COLO668 (cell line): ENCODE measurements at regions not wholly inside any gene's neighbourhood (a gene's known extent, or its start where the extent isn't known, plus 50 kb on each side); places are given as distances from the start of the nearest gene placed in this dataset.

Experiments used
- DNase-seq: peaks from one replicate; lab custom pipeline; 2025; ENCODE audit not compliant: unreplicated experiment; lab: John Stamatoyannopoulos, UW

DNA sequence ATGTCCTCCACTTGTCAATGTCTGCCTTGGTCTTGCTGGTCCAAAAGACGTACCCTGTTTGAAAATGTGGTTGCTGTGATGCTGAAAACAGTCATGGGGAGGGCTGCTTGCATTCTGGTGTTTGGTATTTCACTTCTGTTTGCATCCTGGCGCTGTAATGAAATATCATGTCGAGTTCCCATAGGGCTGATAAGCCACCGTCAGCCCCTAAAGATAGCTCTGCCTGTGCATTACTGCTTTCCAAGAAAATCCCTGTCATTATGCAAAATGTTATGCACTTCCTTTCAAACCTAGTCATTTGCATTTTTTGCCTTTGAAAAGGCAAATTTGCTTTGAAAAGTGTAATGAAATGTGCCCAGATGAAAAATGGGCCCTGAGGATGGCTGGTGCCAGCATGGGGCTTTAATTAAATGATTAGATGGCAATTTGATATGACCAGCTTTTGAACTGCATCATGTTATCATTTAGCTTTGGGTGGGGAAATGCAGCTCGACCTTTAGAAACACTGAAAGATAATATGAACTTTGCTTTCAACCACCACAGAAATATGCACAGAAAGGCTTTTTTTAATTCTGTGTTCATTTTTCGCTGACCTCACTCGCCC is 374.4 kb upstream of the SGCD start:
- no peak for DNase-seq

DNA sequence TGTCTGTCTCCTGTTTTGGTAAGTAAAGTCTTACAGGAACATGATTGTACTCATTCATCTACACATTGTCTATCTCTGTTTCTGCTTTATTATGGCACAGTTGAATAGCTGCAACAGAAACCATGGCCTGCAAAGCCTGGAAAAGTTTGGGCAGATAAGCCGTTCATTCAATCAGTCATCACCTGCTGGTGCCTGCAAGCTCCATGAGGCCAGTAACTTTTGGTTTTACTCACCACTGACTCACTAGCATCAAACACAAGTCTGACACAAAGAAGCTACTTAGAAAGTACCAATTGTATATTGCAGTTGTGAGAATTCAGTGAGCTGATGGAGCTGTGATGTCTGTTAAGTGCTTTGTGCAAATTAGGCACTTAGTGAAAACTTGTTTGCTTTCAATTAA is 373.6 kb upstream of the SGCD start:
- no peak for DNase-seq

DNA sequence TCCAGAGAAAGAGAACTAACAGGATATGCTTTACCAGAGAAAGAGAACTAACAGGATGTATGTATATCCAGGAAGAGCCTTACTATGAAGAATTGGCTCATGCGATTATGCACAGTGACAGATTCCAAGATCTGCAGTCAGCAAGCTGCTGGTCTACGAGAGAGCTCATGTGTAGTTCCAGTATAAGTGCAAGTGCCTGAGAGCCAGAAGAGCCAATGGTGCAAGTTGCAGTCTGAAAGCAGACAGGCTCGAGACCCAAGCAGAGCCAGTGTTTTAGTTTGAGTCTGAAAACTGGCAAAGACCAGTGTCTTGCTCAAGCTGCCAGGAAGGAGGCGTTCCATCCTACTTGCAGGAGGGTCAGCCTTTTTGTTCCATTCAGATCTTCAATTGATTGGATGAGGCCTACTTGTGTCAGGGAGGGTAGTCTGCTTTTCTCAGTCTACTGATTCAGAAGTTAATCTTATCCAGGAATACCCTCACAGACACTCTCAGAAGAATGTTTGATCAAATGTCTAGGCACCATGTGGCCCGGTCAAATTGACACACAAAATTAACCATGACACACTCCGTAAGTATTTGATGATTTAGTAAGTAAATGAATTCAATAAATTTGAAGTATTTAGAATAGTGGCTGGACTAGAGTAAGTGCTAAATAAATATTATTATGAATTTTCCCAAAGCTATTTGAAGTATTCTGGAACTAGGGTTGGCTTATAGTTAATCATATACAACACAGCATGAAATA is 372.1 kb upstream of the SGCD start:
- DNase-seq = no peak

GRCh38 chr5:155957884-155958283 is 369.1 kb upstream of the SGCD start:
- no peak for DNase-seq

DNA sequence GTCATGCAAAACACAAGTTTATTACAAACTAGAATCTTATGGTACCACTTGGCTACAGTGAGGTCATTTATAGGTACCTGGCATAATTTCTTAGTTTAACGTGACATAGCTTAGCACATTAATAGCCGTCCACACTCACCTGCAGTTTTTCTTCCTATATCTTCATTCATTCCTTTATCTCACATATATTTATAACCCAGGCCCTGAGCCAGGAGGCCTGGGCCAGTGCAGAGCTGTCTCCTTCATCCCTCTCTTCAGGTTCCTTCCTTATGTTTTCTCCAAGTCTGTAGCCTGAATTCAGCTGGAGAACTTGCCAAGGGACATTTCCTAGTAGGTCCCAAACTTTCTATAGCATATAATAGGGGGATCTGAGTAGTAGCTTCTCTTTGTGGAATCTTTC is 367.9 kb upstream of the SGCD start:
- DNase-seq = no peak

GRCh38 chr5:155960177-155960576 is 366.8 kb upstream of the SGCD start:
- no peak for DNase-seq

- DNase-seq = no peak
Observed at GRCh38 chr5:155969537-155969936, 357.4 kb upstream of the SGCD start.

DNA sequence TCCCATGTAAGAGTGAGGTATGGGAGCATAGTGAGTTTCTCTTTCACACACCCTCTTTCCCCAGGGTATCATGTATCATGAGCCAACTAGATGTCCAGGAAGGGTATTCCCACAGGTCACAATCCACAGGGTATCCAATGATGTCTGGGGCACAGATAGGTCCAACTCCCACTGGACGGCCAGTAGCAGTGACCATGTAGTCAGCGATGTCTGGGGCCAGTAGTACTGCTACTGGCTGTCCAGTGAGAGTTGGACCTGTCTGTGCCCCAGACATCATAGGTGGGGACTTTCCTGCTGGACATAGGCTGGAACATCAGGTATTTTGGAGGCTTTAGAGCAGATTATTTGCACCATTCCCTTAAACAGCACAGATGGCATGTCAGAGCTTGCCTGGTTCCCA is 352.6 kb upstream of the SGCD start:
- no peak for DNase-seq

DNA sequence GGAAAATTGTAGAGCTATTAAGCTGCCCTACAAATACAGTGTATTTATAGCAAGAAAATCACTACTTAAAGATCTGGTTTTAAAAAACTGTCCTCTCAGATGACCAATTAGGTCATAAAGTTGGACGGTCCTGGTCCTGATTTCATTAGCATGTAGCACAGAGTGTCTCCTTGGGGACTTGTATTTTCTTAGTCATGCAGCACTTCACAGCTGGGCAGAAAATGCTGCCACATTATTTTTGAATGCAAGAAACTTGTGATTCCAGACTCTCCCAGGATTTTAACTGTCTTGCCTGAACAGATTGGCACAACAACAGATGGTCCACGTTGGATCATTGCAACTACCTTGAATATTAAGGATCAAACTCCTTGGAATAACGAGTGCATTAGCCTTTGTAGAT is 348.1 kb upstream of the SGCD start:
- DNase-seq = no peak

DNA sequence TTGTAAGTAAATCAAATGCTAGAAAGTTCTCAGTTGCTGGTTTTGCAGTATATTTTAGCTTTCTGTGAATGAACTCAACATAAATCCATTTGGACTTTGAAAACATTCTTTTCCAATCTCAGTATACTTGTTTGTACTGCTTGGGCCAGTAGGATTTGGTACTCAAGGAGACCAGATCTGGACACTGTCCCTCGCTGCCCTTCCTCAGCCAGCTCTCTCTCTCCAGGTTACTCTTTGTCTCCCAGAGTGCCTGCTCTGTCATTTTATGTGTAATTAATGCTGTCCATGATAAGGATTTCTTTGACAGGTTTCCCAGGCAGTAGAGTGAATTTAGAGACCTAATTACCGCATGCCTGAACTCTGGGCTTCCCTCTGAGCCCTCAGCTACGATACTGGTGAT is 344.6 kb upstream of the SGCD start:
- DNase-seq = no peak

GRCh38 chr5:155983954-155984353 is 343.0 kb upstream of the SGCD start:
- no peak for DNase-seq

DNA sequence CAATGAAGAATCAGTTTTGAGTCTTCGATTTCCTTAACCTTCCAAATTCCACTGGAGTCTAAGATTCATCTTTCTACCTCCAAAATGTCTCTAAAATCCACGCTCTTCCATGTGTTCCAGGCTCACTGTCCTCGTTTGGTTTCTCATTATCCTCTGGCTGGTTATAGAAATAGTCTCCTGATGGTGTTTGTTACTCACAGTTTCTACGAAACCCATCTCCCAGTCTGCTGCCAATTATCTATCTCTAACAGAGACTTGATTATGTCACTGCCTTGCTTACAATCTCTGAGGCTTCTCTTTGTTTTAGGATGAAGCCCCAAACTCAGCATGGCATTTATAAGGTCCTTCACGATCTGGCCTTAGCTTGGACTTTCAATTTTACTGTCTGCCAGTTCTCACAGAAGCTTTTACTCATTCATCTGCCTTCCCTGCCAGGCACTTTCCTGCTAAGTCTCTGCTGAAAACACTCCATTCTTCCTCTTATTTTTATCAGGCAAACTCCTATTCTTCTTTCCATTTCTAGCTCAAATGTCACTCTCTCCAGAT is 339.6 kb upstream of the SGCD start:
- no peak for DNase-seq

GRCh38 chr5:155989879-155990278 is 337.1 kb upstream of the SGCD start:
- DNase-seq = no peak

DNA sequence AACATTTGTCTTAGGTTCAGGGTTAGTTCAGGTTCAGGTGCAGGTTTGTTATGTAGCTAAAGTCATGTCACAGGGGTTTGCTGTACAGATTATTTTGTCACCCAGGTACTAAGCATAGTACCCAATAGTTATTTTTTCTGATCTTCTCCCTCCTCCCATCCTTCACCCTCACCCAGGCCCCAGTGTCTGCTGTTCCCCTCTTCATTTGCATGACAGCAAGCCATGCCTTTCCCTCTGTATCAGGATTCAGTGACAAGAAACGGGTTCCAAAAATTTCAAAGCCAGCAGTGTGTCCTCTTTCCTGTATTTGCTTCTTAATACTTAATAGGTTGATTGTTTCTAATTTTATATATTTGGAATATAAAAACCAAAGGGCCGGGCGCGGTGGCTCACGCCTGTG is 330.8 kb upstream of the SGCD start:
- DNase-seq = no peak

- DNase-seq = no peak
Observed at GRCh38 chr5:155998257-155998656, 328.7 kb upstream of the SGCD start.

DNA sequence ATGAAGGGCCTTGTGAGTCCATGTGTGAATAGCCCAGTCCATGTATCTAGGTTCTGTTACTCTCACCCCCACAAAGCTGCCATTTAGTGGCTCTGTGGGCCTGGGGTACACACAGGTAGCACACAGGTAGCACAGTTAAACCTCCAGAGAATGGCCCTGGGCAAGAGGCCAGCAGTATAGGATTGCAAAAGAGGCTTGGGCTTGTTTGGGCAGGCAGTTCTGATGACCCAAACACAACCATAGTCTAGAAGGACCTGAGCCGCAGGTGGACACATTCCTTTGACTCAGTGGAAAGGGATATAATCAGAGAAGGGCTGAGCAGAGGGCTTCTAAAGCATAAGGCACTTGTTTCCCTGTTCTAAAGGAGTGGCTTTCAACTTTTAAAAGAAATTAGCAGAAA is 326.8 kb upstream of the SGCD start:
- DNase-seq = no peak

GRCh38 chr5:156004754-156005153 is 322.2 kb upstream of the SGCD start:
- DNase-seq = no peak

DNA sequence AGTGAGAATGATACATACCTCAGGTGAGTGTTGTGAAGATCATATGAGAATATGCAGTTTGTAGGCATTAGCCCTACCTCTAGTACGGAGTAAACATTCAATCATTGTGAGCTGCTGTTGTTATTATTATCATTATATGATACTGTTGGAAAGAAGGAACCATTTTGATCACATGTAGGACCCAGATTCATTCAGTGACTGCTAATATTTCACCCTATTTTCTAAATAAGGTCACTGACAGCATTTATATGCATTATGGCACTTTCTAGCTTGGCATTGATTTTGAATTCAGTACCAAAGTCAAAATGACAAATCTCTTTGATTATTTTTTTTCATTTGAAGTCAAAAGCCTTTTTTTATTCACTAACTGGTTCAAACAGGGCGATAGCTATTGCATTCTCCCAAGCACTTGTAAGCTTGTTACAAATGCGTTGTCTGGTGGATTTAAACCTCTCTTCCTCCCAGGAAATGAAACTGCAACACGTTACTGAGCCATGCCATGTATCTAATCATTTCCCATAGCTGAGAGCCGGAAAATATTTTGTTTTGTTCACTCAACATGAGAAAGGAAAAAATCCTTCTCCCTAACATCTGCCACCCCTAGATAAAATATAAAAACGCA is 320.8 kb upstream of the SGCD start:
- DNase-seq = no peak

DNA sequence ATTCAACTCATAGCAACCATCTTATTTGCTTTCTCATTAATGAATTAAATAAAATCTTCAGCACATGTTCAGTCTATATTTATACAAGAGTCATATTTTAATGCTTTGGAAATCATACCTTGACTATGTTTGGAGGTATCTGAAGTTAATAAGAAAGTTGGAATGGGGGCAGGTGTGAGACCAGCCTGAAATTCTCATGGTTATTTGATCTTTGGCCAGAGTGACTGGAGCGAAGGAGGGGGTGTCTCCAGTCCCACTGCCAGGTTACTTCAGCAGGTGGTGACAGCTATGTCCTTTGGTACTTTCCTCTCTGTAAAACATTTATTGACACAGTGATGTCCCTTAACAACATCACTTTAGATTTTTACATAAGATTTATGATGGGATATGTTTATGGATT is 318.1 kb upstream of the SGCD start:
- DNase-seq = no peak

DNA sequence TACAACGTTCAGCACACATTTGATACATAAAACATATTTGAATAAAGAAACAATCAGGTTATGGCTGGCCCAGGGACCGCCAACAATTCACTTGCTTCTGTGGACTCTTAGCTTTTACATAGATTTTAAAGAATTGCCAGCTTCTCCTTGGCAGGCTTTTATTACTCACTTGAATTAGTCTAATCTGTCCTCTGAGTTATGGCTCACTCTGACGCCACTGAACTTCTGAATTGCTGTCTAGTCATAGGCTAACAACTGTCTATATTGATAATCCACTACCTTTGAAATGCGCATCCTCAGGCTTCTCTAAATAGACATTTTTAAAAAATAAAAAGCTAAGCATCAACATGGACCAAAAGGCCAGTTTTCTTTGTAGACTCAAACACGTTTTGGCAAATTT is 317.4 kb upstream of the SGCD start:
- DNase-seq = no peak

DNA sequence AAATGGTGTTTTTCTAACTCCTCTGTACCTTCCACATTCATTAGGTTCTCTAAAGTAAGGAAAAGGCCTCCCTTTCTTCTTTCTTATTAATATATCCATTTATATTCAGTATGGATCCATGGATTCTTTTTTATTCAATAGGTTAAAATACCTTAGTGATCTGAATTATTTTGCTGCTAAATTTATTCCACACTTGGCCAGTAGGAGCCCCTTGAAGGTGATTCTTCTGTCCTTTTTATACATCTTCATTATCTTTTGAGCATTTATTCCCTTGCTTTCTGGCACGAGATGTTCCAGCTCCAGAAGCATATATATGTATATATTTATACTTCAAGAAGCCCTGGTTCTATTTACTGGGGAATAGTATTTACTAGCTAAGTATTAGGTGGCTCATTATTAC is 311.8 kb upstream of the SGCD start:
- DNase-seq = no peak

- DNase-seq = no peak
Observed at GRCh38 chr5:156019130-156019529, 307.8 kb upstream of the SGCD start.
